K562 (cell line): ENCODE measurements at regions not wholly inside any gene's neighbourhood (a gene's known extent, or its start where the extent isn't known, plus 50 kb on each side); places are given as distances from the start of the nearest gene placed in this dataset.

ENCODE experiments used
- ATAC-seq: fragments of 200-7000 bp; cut with Tn5 transposase; 3 replicates; pipeline ENCODE4 v1.9.1; 2020; ENCODE audit warnings: moderate library complexity
- BruUV-seq: library from RNA; stranded (reverse); fragments of 400-500 nt; replicated peaks from 2 replicates; lab custom pipeline; 2021; lab: Mats Ljungman, UMichigan
- CTCF ChIA-PET: fragments of 300-600 bp; formaldehyde crosslinking; extraction: SDS; loops from one replicate; lab custom pipeline; 2021; ENCODE audit warnings: low intra/inter-chr PET ratio; lab: Yijun Ruan, JAX
- POLR2A ChIA-PET: fragments of 300-600, 350-650 bp; sonication (Branson Sonifier 250); formaldehyde crosslinking; extraction: SDS; loops from one replicate; lab custom pipeline; 2021; ENCODE audit warnings: antibody characterized with exemption, inconsistent platforms; lab: Yijun Ruan, JAX
- DNase-seq, 4 experiments: peaks; one replicate each; pipeline versions ENCODE4 v3.0.0 to v3.0.0-alpha.2; 2011 to 2018; ENCODE audit warnings: low spot score in 3 of 4, mixed read lengths in 3 of 4; ENCODE audit errors: extremely low read depth in 1 of 4
- FAIRE-seq: peaks from 2 replicates; lab custom pipeline; 2011; peaks lifted over from hg19 to GRCh38; lab: Jason Lieb, UNC
- H2AFZ ChIP-seq: 2 replicates; pipeline ENCODE4 v1.6.0; 2011; ENCODE audit warnings: low read depth, low read length, control low read depth, inconsistent platforms
- H3K27ac ChIP-seq: fragments of 200-600 bp; 3 replicates; pipeline ENCODE4 v1.8.0; 2011; ENCODE audit warnings: low read depth, mild to moderate bottlenecking, control low read depth, inconsistent platforms, low read length, moderate library complexity, mixed read lengths; ENCODE audit errors: extremely low read depth
- H3K27me3 ChIP-seq, 2 experiments: fragments of 300-600 bp in 1 of 2; 2 replicates in 1 of 2; 3 replicates in 1 of 2; pipeline versions ENCODE4 v1.6.0 to v1.8.0; 2011; ENCODE audit warnings: inconsistent platforms in 2 of 2, low read length in 2 of 2, mild to moderate bottlenecking in 1 of 2, mixed read lengths in 1 of 2, moderate library complexity in 1 of 2; ENCODE audit not compliant: control insufficient read depth in 2 of 2, insufficient read depth in 2 of 2
- H3K36me3 ChIP-seq: fragments of 300-600 bp; 3 replicates; pipeline ENCODE4 v1.8.0; 2011; ENCODE audit warnings: mild to moderate bottlenecking, low read length, inconsistent platforms; ENCODE audit not compliant: control insufficient read depth, insufficient read depth
- H3K4me1 ChIP-seq, 2 experiments: fragments of 200-600 bp in 1 of 2; replicated peaks in 1 of 2; 2 replicates in 1 of 2; 3 replicates in 1 of 2; pipeline versions ENCODE4 v1.5.1 to v1.8.0; 2011; ENCODE audit warnings: inconsistent platforms in 2 of 2, low read length in 2 of 2, mild to moderate bottlenecking in 1 of 2, mixed read lengths in 1 of 2, moderate library complexity in 1 of 2; ENCODE audit not compliant: control insufficient read depth in 2 of 2, insufficient read depth in 2 of 2
- H3K4me2 ChIP-seq: 2 replicates; pipeline ENCODE4 v1.6.1; 2011; ENCODE audit warnings: low read length, control low read depth, inconsistent platforms, mixed read lengths; ENCODE audit not compliant: insufficient read depth
- H3K4me3 ChIP-seq: fragments of 200-600 bp; sonication (generic), shearing (Covaris generic); 2 replicates; pipeline ENCODE4 v1.5.1; 2016; ENCODE audit warnings: control low read depth, inconsistent platforms
- H3K79me2 ChIP-seq: fragments of 200-600 bp; 3 replicates; pipeline ENCODE4 v1.8.0; 2011; ENCODE audit warnings: low read length, inconsistent platforms; ENCODE audit not compliant: control insufficient read depth, insufficient read depth
- H3K9ac ChIP-seq, 2 experiments: 2 replicates each; pipeline versions ENCODE4 v1.6.0 to v1.6.1; 2011; ENCODE audit warnings: low read depth in 2 of 2, low read length in 2 of 2, control low read depth in 1 of 2, inconsistent platforms in 1 of 2, mild to moderate bottlenecking in 1 of 2, mixed read lengths in 1 of 2; ENCODE audit not compliant: insufficient read depth in 1 of 2
- H3K9me1 ChIP-seq: one replicate; pipeline ENCODE4 v1.6.0; 2011; ENCODE audit warnings: inconsistent platforms, mild to moderate bottlenecking, low read length, moderate library complexity; ENCODE audit not compliant: control insufficient read depth, insufficient read depth
- H3K9me3 ChIP-seq: replicated peaks from 2 replicates; pipeline ENCODE4 v1.5.1; 2011; ENCODE audit warnings: low read depth, low read length, inconsistent platforms; ENCODE audit not compliant: control insufficient read depth, insufficient read depth
- H4K20me1 ChIP-seq: replicated peaks from 2 replicates; pipeline ENCODE4 v1.6.1; 2011; ENCODE audit warnings: low read length, inconsistent platforms, mixed read lengths; ENCODE audit not compliant: control insufficient read depth, insufficient read depth
- HNRNPK ChIP-seq: fragments of 200-400 bp; formaldehyde crosslinking; IDR thresholded peaks from one replicate; pipeline ENCODE4 v1.6.1; 2018; ENCODE audit warnings: mild to moderate bottlenecking, low read depth, low read length; ENCODE audit not compliant: poor library complexity, severe bottlenecking
- MTA2 ChIP-seq: fragments of 450-650 bp; IDR thresholded peaks from 2 replicates; pipeline ENCODE4 v1.6.1; 2016; ENCODE audit warnings: low read depth
- MXI1 ChIP-seq: IDR thresholded peaks from 2 replicates; pipeline ENCODE4 v1.6.1; 2011; ENCODE audit warnings: low read depth, mild to moderate bottlenecking, improper control_type of control experiment, low read length
- RAD21 ChIP-seq, 2 experiments: fragments of 250-450 bp in 1 of 2; fragments of 450-650 bp in 1 of 2; sonication (Bioruptor Pico) in 1 of 2; formaldehyde crosslinking in 1 of 2; IDR thresholded peaks in 1 of 2; conservative IDR thresholded peaks in 1 of 2; 2 replicates each; pipeline versions ENCODE4 v1.4.0 to v1.8.0; 2020 to 2022; ENCODE audit warnings: mild to moderate bottlenecking in 2 of 2, moderate library complexity in 1 of 2
- RBFOX2 ChIP-seq: fragments of 200-400 bp; formaldehyde crosslinking; IDR thresholded peaks from 2 replicates; pipeline ENCODE4 v1.6.1; 2017; ENCODE audit warnings: low read depth, mild to moderate bottlenecking, low read length, moderate library complexity
- RBM22 ChIP-seq: fragments of 200-400 bp; formaldehyde crosslinking; IDR thresholded peaks from 2 replicates; pipeline ENCODE4 v1.6.1; 2018; ENCODE audit warnings: low read length, low read depth; ENCODE audit not compliant: poor library complexity, severe bottlenecking
- TAL1 ChIP-seq: fragments of 450-650 bp; IDR thresholded peaks from 2 replicates; pipeline ENCODE4 v1.6.1; 2016; ENCODE audit warnings: mild to moderate bottlenecking
- TCFL5 ChIP-seq: fragments of 250-450 bp; sonication (Bioruptor Pico); conservative IDR thresholded peaks from 2 replicates; pipeline ENCODE4 v1.6.1; 2021; ENCODE audit warnings: mild to moderate bottlenecking, moderate library complexity, matching md5 sums
- ZBTB8A ChIP-seq: fragments of 450-650 bp; IDR thresholded peaks from 2 replicates; pipeline ENCODE4 v1.6.1; 2018; ENCODE audit warnings: mild to moderate bottlenecking, moderate library complexity; ENCODE audit not compliant: partially characterized antibody
- ZNF436 ChIP-seq: fragments of 250-450, 450-650 bp; sonication (Bioruptor Pico); formaldehyde crosslinking; IDR thresholded peaks from 2 replicates; pipeline ENCODE4 v1.7.0; 2020; ENCODE audit warnings: mild to moderate bottlenecking
- WGBS: fragments of 100-300 bp; shearing (Covaris generic); methylation state at CpG from one replicate; pipeline ENCODE4 v1.1.6; 2016; ENCODE audit warnings: low coverage, mixed read lengths; ENCODE audit not compliant: insufficient coverage; ENCODE audit errors: missing lambda C conversion rate; 5-methylcytosine and 5-hydroxymethylcytosine counted together
- in situ Hi-C: fragments of 300-500 bp; cut with MboI; formaldehyde crosslinking; loops from 4 replicates; pipeline ENCODE4 v1.15.0; 2018; ENCODE audit warnings: inconsistent platforms, mixed read lengths
- intact Hi-C: fragments of 100-400 bp; cut with micrococcal nuclease; formaldehyde crosslinking; loops from 2 replicates; pipeline ENCODE4 v1.14.2; 2022
- TF ChIP-seq, protein P1 (sequence below): fragments of 450-650 bp; IDR thresholded peaks from 2 replicates; pipeline ENCODE4 v1.7.0; 2016; ENCODE audit warnings: borderline replicate concordance
- TF ChIP-seq, protein P2 (sequence below): fragments of 250-450 bp; sonication (Bioruptor Pico); IDR thresholded peaks from 2 replicates; pipeline ENCODE4 v1.4.0; 2020; ENCODE audit warnings: borderline replicate concordance
- TF ChIP-seq, protein P3 (sequence below): fragments of 250-450 bp; sonication (Bioruptor Pico); IDR thresholded peaks from 2 replicates; pipeline ENCODE4 v1.8.0; 2021; ENCODE audit warnings: borderline replicate concordance, mild to moderate bottlenecking, moderate library complexity; ENCODE audit not compliant: poor library complexity, severe bottlenecking
- TF ChIP-seq, protein P4 (sequence below): fragments of 450-650 bp; IDR thresholded peaks from 2 replicates; pipeline ENCODE4 v1.6.1; 2016; ENCODE audit warnings: antibody characterized with exemption

DNA sequence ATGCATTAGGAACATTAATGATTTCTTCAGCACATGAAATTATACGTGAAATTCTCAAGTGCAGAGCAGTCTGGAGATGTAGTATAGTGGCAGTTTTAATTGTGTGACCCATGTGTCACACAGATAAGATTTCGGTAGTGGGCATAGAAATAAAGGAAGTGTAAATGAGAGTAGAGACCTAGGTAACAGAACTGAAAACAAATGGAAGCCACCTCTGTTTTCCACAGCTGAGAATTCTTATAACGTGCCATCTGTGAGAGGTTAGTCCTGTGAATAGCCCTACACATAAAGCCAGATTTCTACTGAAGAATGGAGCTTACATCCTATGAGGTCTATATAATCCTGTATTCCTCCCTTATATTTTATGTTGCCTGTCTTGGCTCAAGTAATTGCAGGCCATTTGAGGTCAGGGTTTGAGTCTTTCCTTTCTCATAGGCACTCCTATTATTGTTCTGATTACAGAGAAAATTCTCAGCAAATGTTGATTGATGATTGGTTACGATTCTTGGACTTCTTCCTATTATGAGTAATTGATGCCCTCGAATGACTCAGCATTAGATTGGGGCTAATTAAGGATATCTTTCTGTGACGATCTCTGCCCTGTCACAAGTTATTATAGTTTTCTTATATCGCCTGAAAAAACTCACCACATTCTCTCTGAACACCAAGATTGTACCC, 258.2 kb downstream of the KIF20B start:
- Histone ChIP-seq H3K79me2 (no peaks in the 10 kb centered on the region), H3K27me3 (no peaks in the 10 kb centered on the region), H3K36me3 (no peaks in the 10 kb centered on the region), H3K9me3 (no peaks in the 10 kb centered on the region), H3K4me2 (no peak overlapping the region), H4K20me1 (no peaks in the 10 kb centered on the region), H3K4me3 (no peak overlapping the region), H3K27ac (no peak overlapping the region), H3K9ac (no peak overlapping the region), H3K9me1 (no peaks in the 10 kb centered on the region), H2AFZ (no peak overlapping the region)
- DNase-seq (no peak), ATAC-seq (no peak), FAIRE-seq (no peak)
- CTCF ChIA-PET = no interaction called here
- in situ Hi-C loops (no loop called here), intact Hi-C loops (no loop called here)
- 0% methylated on average over 6 of the region's 7 CpGs for WGBS
- POLR2A ChIA-PET = no interaction called here
- TF ChIP-seq RBFOX2 (no peak), ZBTB8A (no peak), RAD21 (CRISPR knock-in tag; conservative IDR thresholded peaks at IDR 0.05 in 1 of 2, IDR thresholded peaks at IDR 0.05 in 1 of 2) (no peak), TCFL5 (CRISPR knock-in tag) (no peak), MTA2 (no peak), ZNF436 (CRISPR knock-in tag) (no peak), TAL1 (no peak), MXI1 (no peak), HNRNPK (no peak), RBM22 (no peak)
- TF ChIP-seq, protein P1, sequence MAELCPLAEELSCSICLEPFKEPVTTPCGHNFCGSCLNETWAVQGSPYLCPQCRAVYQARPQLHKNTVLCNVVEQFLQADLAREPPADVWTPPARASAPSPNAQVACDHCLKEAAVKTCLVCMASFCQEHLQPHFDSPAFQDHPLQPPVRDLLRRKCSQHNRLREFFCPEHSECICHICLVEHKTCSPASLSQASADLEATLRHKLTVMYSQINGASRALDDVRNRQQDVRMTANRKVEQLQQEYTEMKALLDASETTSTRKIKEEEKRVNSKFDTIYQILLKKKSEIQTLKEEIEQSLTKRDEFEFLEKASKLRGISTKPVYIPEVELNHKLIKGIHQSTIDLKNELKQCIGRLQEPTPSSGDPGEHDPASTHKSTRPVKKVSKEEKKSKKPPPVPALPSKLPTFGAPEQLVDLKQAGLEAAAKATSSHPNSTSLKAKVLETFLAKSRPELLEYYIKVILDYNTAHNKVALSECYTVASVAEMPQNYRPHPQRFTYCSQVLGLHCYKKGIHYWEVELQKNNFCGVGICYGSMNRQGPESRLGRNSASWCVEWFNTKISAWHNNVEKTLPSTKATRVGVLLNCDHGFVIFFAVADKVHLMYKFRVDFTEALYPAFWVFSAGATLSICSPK = no peak
- TF ChIP-seq, protein P2, sequence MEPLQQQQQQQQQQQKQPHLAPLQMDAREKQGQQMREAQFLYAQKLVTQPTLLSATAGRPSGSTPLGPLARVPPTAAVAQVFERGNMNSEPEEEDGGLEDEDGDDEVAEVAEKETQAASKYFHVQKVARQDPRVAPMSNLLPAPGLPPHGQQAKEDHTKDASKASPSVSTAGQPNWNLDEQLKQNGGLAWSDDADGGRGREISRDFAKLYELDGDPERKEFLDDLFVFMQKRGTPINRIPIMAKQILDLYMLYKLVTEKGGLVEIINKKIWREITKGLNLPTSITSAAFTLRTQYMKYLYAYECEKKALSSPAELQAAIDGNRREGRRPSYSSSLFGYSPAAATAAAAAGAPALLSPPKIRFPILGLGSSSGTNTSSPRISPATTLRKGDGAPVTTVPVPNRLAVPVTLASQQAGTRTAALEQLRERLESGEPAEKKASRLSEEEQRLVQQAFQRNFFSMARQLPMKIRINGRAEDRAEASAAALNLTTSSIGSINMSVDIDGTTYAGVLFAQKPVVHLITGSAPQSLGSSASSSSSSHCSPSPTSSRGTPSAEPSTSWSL (CRISPR knock-in tag) = no peak
- TF ChIP-seq, protein P3, sequence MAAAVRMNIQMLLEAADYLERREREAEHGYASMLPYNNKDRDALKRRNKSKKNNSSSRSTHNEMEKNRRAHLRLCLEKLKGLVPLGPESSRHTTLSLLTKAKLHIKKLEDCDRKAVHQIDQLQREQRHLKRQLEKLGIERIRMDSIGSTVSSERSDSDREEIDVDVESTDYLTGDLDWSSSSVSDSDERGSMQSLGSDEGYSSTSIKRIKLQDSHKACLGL = no peak
- TF ChIP-seq, protein P4, sequence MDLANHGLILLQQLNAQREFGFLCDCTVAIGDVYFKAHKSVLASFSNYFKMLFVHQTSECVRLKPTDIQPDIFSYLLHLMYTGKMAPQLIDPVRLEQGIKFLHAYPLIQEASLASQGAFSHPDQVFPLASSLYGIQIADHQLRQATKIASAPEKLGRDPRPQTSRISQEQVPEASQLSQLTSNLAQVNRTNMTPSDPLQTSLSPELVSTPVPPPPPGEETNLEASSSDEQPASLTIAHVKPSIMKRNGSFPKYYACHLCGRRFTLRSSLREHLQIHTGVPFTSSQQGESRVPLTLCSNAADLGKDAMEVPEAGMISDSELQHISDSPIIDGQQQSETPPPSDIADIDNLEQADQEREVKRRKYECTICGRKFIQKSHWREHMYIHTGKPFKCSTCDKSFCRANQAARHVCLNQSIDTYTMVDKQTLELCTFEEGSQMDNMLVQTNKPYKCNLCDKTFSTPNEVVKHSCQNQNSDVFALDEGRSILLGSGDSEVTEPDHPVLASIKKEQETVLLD = no peak
- TF ChIP-seq, all 486 proteins: peak for 0
- no peaks in the 10 kb centered on the region for H3K4me1 ChIP-seq
- BruUV-seq = no TSS peak
